Neural progenitor cell (in vitro differentiated cells): ENCODE measurements at regions not wholly inside any gene's neighbourhood (a gene's known extent, or its start where the extent isn't known, plus 50 kb on each side); places are given as distances from the start of the nearest gene placed in this dataset.

Experiments
- DNase-seq: peaks from one replicate; pipeline ENCODE4 v3.0.0-alpha.2; 2016; ENCODE audit warnings: low spot score
- H2AFZ ChIP-seq: fragments of 200-600 bp; sonication (generic); replicated peaks from 2 replicates; pipeline ENCODE4 v1.6.1; 2016; ENCODE audit warnings: antibody characterized with exemption
- H3F3A ChIP-seq: fragments of 200-600 bp; sonication (generic); 2 replicates; pipeline ENCODE4 v1.6.1; 2016; ENCODE audit warnings: antibody characterized with exemption, low read depth
- H3K27ac ChIP-seq: fragments of 200-600 bp; sonication (generic); 2 replicates; pipeline ENCODE4 v1.5.1; 2016; ENCODE audit warnings: mild to moderate bottlenecking
- H3K27me3 ChIP-seq: fragments of 200-600 bp; sonication (generic); 2 replicates; pipeline ENCODE4 v1.6.1; 2016; ENCODE audit warnings: mild to moderate bottlenecking, moderate library complexity
- H3K36me3 ChIP-seq: fragments of 200-600 bp; sonication (generic); 2 replicates; pipeline ENCODE4 v1.5.1; 2016
- H3K4me1 ChIP-seq: fragments of 200-600 bp; sonication (generic); 2 replicates; pipeline ENCODE4 v1.6.1; 2016; ENCODE audit warnings: mixed run types
- H3K4me2 ChIP-seq: fragments of 200-600 bp; sonication (generic); 2 replicates; pipeline ENCODE4 v1.6.1; 2016
- H3K4me3 ChIP-seq: fragments of 200-600 bp; sonication (generic); 2 replicates; pipeline ENCODE4 v1.5.1; 2016
- H3K79me2 ChIP-seq: fragments of 200-600 bp; sonication (generic); 2 replicates; pipeline ENCODE4 v1.6.1; 2016; ENCODE audit warnings: low read depth
- H3K9ac ChIP-seq: fragments of 200-600 bp; sonication (generic); 2 replicates; pipeline ENCODE4 v1.6.1; 2016
- H3K9me3 ChIP-seq: fragments of 200-600 bp; sonication (generic); 2 replicates; pipeline ENCODE4 v1.5.1; 2016; ENCODE audit warnings: low read depth
- H4K20me1 ChIP-seq: fragments of 200-600 bp; sonication (generic); 2 replicates; pipeline ENCODE4 v1.6.1; 2016; ENCODE audit warnings: low read depth
- H3K27ac Mint-ChIP-seq: 3 replicates; pipeline ENCODE4 v1.8.0; 2021; ENCODE audit warnings: mixed read lengths
- H3K27me3 Mint-ChIP-seq: 2 replicates; pipeline ENCODE4 v1.8.0; 2022; ENCODE audit warnings: low read depth, mild to moderate bottlenecking, inconsistent platforms, moderate library complexity, mixed read lengths; ENCODE audit not compliant: insufficient read depth
- H3K36me3 Mint-ChIP-seq: 3 replicates; pipeline ENCODE4 v1.8.0; 2021; ENCODE audit warnings: mixed read lengths
- H3K4me1 Mint-ChIP-seq: 3 replicates; pipeline ENCODE4 v1.8.0; 2021; ENCODE audit warnings: mixed read lengths
- H3K4me3 Mint-ChIP-seq: 3 replicates; pipeline ENCODE4 v1.8.0; 2021; ENCODE audit warnings: mild to moderate bottlenecking, moderate library complexity, mixed read lengths
- H3K9me3 Mint-ChIP-seq: 3 replicates; pipeline ENCODE4 v1.8.0; 2020; ENCODE audit warnings: mixed read lengths
- CTCF ChIP-seq: fragments of 200-600 bp; sonication (generic); IDR thresholded peaks from 2 replicates; pipeline ENCODE4 v1.5.1; 2017; ENCODE audit warnings: antibody characterized with exemption, mild to moderate bottlenecking
- EZH2 ChIP-seq: fragments of 200-600 bp; sonication (generic); IDR thresholded peaks from 2 replicates; pipeline ENCODE4 v1.6.1; 2017; ENCODE audit warnings: antibody characterized with exemption, mild to moderate bottlenecking, moderate library complexity
- EZH2phosphoT487 ChIP-seq: fragments of 200-600 bp; sonication (generic); IDR thresholded peaks from 2 replicates; pipeline ENCODE4 v1.6.1; 2017; ENCODE audit warnings: antibody characterized with exemption

GRCh38 chr12:67794161-67794560, 145.6 kb downstream of the DYRK2 start:
- no peaks in the 10 kb centered on the region for H3K36me3 ChIP-seq
- no peak overlapping the region for H3K9ac ChIP-seq
- Mint-ChIP-seq H3K9me3 (peaks cover 9% of the 10 kb centered on the region), H3K27me3 (no peaks in the 10 kb centered on the region), H3K27ac (no peak overlapping the region), H3K4me3 (no peak overlapping the region), H3K4me1 (peaks cover 2% of the 10 kb centered on the region), H3K36me3 (no peaks in the 10 kb centered on the region)
- H3K4me2 ChIP-seq: no peak overlapping the region
- no peaks in the 10 kb centered on the region for H3K79me2 ChIP-seq
- no peaks in the 10 kb centered on the region for H3K9me3 ChIP-seq
- no peak overlapping the region for H3K4me3 ChIP-seq
- TF ChIP-seq EZH2: no peak
- no peak for TF ChIP-seq CTCF
- TF ChIP-seq EZH2phosphoT487: no peak
- H3K27me3 ChIP-seq: no peaks in the 10 kb centered on the region
- H3K4me1 ChIP-seq: no peaks in the 10 kb centered on the region
- H3F3A ChIP-seq: no peaks in the 10 kb centered on the region
- DNase-seq: no peak
- no peak overlapping the region for H3K27ac ChIP-seq
- H4K20me1 ChIP-seq: no peaks in the 10 kb centered on the region
- no peak overlapping the region for H2AFZ ChIP-seq

- H3K27ac Mint-ChIP-seq: no peak overlapping the region
- no peak overlapping the region for H3K4me2 ChIP-seq
- H3K9ac ChIP-seq: no peak overlapping the region
- no peak overlapping the region for H3K4me3 Mint-ChIP-seq
- H3K27ac ChIP-seq: no peak overlapping the region
- no peaks in the 10 kb centered on the region for H3K36me3 Mint-ChIP-seq
- no peak overlapping the region for H3K4me3 ChIP-seq
- no peak overlapping the region for H2AFZ ChIP-seq
- no peaks in the 10 kb centered on the region for H4K20me1 ChIP-seq
- TF ChIP-seq EZH2 (no peak), CTCF (no peak), EZH2phosphoT487 (no peak)
- H3K79me2 ChIP-seq: no peaks in the 10 kb centered on the region
- H3K27me3 Mint-ChIP-seq: no peaks in the 10 kb centered on the region
- peaks cover 9% of the 10 kb centered on the region for H3K9me3 Mint-ChIP-seq
- DNase-seq: no peak
- H3F3A ChIP-seq: no peaks in the 10 kb centered on the region
- no peaks in the 10 kb centered on the region for H3K4me1 ChIP-seq
- no peaks in the 10 kb centered on the region for H3K36me3 ChIP-seq
- H3K4me1 Mint-ChIP-seq: peaks cover 3% of the 10 kb centered on the region
- H3K9me3 ChIP-seq: no peaks in the 10 kb centered on the region
- no peaks in the 10 kb centered on the region for H3K27me3 ChIP-seq
Observed at GRCh38 chr12:67795236-67795635, 146.7 kb downstream of the DYRK2 start.

- no peak for DNase-seq
- Histone ChIP-seq H3K79me2 (no peaks in the 10 kb centered on the region), H3K4me2 (no peak overlapping the region), H4K20me1 (no peaks in the 10 kb centered on the region), H3K27me3 (no peaks in the 10 kb centered on the region), H3K9ac (no peak overlapping the region), H3K4me1 (no peaks in the 10 kb centered on the region), H2AFZ (no peak overlapping the region), H3K27ac (no peak overlapping the region), H3F3A (no peaks in the 10 kb centered on the region), H3K4me3 (no peak overlapping the region), H3K36me3 (no peaks in the 10 kb centered on the region), H3K9me3 (no peaks in the 10 kb centered on the region)
- Mint-ChIP-seq H3K27me3 (no peaks in the 10 kb centered on the region), H3K4me1 (peaks cover 3% of the 10 kb centered on the region), H3K4me3 (no peak overlapping the region), H3K9me3 (no peaks in the 10 kb centered on the region), H3K36me3 (no peaks in the 10 kb centered on the region), H3K27ac (no peak overlapping the region)
- no peak for TF ChIP-seq CTCF
- TF ChIP-seq EZH2phosphoT487: no peak
- TF ChIP-seq EZH2: no peak
Observed at GRCh38 chr12:67797185-67797741, 148.7 kb downstream of the DYRK2 start.
